ENCODE measurements at regions not wholly inside any gene's neighbourhood (a gene's known extent, or its start where the extent isn't known, plus 50 kb on each side); places are given as distances from the start of the nearest gene placed in this dataset.

DNA sequence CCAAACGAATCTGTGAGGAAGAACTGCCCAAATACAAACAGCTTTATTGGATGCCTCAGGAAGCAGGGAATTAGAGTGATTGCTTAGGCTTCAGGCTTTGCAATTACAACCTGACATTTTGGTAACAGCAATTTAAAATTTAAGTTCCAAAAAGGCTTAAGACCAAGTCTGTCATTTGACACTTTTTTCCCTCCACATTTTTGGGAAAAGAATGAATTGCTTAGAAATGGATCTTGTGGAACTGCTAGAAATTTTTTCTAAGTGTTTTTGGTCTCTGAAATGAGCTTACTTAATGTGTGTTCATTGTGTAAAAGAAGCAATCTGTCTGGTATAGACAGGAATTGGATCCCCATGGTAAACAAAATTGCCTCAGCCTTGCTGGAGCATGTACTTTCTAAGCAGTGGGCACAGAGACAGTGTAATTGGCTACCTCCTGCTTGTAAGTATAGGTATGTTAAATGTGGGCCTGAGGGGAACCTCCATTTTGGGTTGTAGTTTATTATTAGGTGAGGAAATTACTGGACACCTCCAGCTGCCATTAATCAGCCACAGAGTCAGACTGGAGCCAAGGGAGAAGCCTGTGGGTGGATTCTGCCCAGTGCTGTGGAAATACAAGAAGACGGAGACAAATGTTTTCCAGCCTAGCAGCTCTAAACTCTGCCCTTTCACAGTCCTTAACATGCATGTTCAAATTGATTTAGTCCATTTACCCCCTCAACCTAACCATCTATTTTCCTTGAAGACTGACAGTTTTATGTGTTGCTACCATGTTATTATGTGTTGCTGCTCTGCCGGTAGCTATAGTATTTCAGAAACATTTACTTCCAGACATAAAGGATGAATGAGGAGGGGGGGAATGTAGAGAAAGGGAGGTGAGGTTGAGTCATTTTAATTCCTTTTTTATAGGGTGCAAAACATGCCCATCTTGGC is 473.0 kb downstream of the SPRY1 start:
- TF ChIP-seq POLR2AphosphoS5 (IDR thresholded peaks at IDR 0.05; ENCODE audit: low read depth, low read length): no peak
- no peak for TF ChIP-seq POLR2A (IDR thresholded peaks at IDR 0.05; ENCODE audit: low read depth, low read length)

Measured in GM12892 (cell line).